B cell (primary cell): ENCODE measurements at regions not wholly inside any gene's neighbourhood (a gene's known extent, or its start where the extent isn't known, plus 50 kb on each side); places are given as distances from the start of the nearest gene placed in this dataset.

Experiments
- CTCF ChIP-seq: fragments of 200-600 bp; IDR thresholded peaks from one replicate; pipeline ENCODE4 v1.8.0; 2022; ENCODE audit warnings: antibody characterized with exemption, mild to moderate bottlenecking
- EZH2 ChIP-seq: IDR thresholded peaks from 2 replicates; pipeline ENCODE4 v1.6.1; 2012; ENCODE audit warnings: borderline replicate concordance, low read depth, mild to moderate bottlenecking, moderate library complexity, low read length; ENCODE audit not compliant: insufficient read depth, poor library complexity, severe bottlenecking

- TF ChIP-seq CTCF (no peak), EZH2 (no peak)
Observed at GRCh38 chr7:39896840-39897239, 53.2 kb upstream of the CDK13 start.
